Esophagus muscularis mucosa (tissue), 4 donors: ENCODE measurements at regions not wholly inside any gene's neighbourhood (a gene's known extent, or its start where the extent isn't known, plus 50 kb on each side); places are given as distances from the start of the nearest gene placed in this dataset.
"Not testable (repeated sequence)": the region's sequence is repeated elsewhere in the genome, so short reads cannot be mapped to it uniquely, and the experiment has no call there.

Source experiments
- EP300 ChIP-seq: sonication (generic); formaldehyde crosslinking; IDR thresholded peaks from one replicate; pipeline ENCODE4 v1.6.1; 2017; ENCODE audit warnings: antibody characterized with exemption
- POLR2A ChIP-seq: fragments of 450-650 bp; IDR thresholded peaks from one replicate; pipeline ENCODE4 v1.6.1; 2017; ENCODE audit warnings: antibody characterized with exemption, moderate library complexity, mild to moderate bottlenecking, low read depth
- TF ChIP-seq, protein P1 (sequence below), 3 experiments: fragments of 200-600 bp in 2 of 3; fragments of 450-650 bp in 1 of 3; sonication (generic) in 2 of 3; IDR thresholded peaks; one replicate each; pipeline ENCODE4 v1.5.1; 2017 to 2019; ENCODE audit warnings: antibody characterized with exemption in 3 of 3, mild to moderate bottlenecking in 2 of 3, moderate library complexity in 1 of 3

DNA sequence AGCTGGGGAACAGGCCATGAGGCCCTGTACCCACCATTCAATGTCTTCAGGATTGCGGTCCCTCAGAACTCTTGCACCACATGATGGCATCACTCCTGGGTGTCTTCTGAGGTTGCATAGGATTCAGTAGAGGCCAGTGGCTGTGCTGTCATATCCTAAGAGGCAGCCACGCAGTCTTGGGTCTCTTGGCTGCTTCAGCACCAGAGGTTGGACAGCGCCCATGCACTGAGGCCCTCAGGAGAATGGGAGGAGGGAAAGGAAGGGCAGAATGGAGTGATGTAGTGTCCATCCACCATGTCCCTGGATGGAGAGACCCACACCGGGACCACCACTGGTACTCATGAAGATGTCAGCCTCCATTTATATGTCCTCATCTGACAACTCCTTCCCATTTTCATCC lies 439.9 kb downstream of the TUBA3C start:
- TF ChIP-seq, protein P1, sequence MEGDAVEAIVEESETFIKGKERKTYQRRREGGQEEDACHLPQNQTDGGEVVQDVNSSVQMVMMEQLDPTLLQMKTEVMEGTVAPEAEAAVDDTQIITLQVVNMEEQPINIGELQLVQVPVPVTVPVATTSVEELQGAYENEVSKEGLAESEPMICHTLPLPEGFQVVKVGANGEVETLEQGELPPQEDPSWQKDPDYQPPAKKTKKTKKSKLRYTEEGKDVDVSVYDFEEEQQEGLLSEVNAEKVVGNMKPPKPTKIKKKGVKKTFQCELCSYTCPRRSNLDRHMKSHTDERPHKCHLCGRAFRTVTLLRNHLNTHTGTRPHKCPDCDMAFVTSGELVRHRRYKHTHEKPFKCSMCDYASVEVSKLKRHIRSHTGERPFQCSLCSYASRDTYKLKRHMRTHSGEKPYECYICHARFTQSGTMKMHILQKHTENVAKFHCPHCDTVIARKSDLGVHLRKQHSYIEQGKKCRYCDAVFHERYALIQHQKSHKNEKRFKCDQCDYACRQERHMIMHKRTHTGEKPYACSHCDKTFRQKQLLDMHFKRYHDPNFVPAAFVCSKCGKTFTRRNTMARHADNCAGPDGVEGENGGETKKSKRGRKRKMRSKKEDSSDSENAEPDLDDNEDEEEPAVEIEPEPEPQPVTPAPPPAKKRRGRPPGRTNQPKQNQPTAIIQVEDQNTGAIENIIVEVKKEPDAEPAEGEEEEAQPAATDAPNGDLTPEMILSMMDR (IDR thresholded peaks at IDR 0.05) = not testable (repeated sequence)
- not testable (repeated sequence) for TF ChIP-seq EP300, POLR2A
